HG03342 (cell line): ENCODE measurements at regions not wholly inside any gene's neighbourhood (a gene's known extent, or its start where the extent isn't known, plus 50 kb on each side); places are given as distances from the start of the nearest gene placed in this dataset.

Experiments
- ATAC-seq: cut with Tn5 transposase; IDR thresholded peaks from one replicate; pipeline ENCODE4 v1.9.1; 2021; ENCODE audit warnings: mild to moderate bottlenecking, moderate library complexity; ENCODE audit not compliant: unreplicated experiment

GRCh38 chr1:5576011-5576672 lies 416.1 kb downstream of the NPHP4 start:
- no peak for ATAC-seq

- ATAC-seq = no peak
Observed at GRCh38 chr1:5575396-5575940, 416.8 kb downstream of the NPHP4 start.

GRCh38 chr1:5574641-5575040 lies 417.6 kb downstream of the NPHP4 start:
- no peak for ATAC-seq

GRCh38 chr1:5572794-5573193 lies 419.4 kb downstream of the NPHP4 start:
- no peak for ATAC-seq

GRCh38 chr1:5571861-5572401 lies 420.3 kb downstream of the NPHP4 start:
- ATAC-seq = no peak

- ATAC-seq = no peak
Observed at GRCh38 chr1:5571438-5571837, 420.8 kb downstream of the NPHP4 start.

- no peak for ATAC-seq
Observed at GRCh38 chr1:5570931-5571330, 421.3 kb downstream of the NPHP4 start.

GRCh38 chr1:5568321-5568720 lies 423.9 kb downstream of the NPHP4 start:
- no peak for ATAC-seq

GRCh38 chr1:5567839-5568238 lies 424.4 kb downstream of the NPHP4 start:
- no peak for ATAC-seq

- no peak for ATAC-seq
Observed at GRCh38 chr1:5566924-5567323, 425.3 kb downstream of the NPHP4 start.

- ATAC-seq = no peak
Observed at GRCh38 chr1:5565281-5566125, 426.7 kb downstream of the NPHP4 start.

GRCh38 chr1:5564578-5565257 lies 427.5 kb downstream of the NPHP4 start:
- ATAC-seq = no peak

- ATAC-seq = no peak
Observed at GRCh38 chr1:5563861-5564577, 428.2 kb downstream of the NPHP4 start.

GRCh38 chr1:5562769-5563168 lies 429.5 kb downstream of the NPHP4 start:
- ATAC-seq = no peak

GRCh38 chr1:5562331-5562730 lies 429.9 kb downstream of the NPHP4 start:
- no peak for ATAC-seq

- no peak for ATAC-seq
Observed at GRCh38 chr1:5559078-5559477, 433.1 kb downstream of the NPHP4 start.

- ATAC-seq = no peak
Observed at GRCh38 chr1:5555853-5556252, 436.4 kb downstream of the NPHP4 start.

GRCh38 chr1:5554784-5555183 lies 437.4 kb downstream of the NPHP4 start:
- no peak for ATAC-seq

- no peak for ATAC-seq
Observed at GRCh38 chr1:5554111-5554510, 438.1 kb downstream of the NPHP4 start.

- ATAC-seq = no peak
Observed at GRCh38 chr1:5552787-5553484, 439.3 kb downstream of the NPHP4 start.
